ENCODE measurements at regions not wholly inside any gene's neighbourhood (a gene's known extent, or its start where the extent isn't known, plus 50 kb on each side); places are given as distances from the start of the nearest gene placed in this dataset.

DNA sequence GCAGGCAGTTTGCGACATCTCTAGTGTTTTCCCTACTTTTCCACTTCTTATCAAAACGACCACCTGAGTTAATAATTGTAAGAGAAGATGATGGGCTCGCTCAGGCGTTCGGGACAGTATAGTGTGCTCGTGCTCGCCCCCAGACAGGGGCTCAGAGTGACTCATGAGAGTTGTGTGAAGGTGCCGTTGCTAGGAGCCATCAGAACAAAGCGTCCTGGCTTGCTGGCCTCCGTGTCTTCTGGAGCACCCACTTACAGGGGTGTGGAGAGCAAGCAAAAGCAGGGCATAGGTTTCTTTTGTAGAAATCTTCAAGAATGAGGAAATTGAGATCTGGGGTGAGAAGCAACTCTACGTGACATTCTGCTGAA is 73.0 kb upstream of the ADGRG2 start:
- TF ChIP-seq, protein P1, sequence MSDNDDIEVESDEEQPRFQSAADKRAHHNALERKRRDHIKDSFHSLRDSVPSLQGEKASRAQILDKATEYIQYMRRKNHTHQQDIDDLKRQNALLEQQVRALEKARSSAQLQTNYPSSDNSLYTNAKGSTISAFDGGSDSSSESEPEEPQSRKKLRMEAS (IDR thresholded peaks at IDR 0.05), result no peak
- TF ChIP-seq, protein P2, sequence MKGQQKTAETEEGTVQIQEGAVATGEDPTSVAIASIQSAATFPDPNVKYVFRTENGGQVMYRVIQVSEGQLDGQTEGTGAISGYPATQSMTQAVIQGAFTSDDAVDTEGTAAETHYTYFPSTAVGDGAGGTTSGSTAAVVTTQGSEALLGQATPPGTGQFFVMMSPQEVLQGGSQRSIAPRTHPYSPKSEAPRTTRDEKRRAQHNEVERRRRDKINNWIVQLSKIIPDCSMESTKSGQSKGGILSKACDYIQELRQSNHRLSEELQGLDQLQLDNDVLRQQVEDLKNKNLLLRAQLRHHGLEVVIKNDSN (IDR thresholded peaks at IDR 0.05), result no peak
- no peak for TF ChIP-seq NFIC (IDR thresholded peaks at IDR 0.05)
- TF ChIP-seq, protein P3, sequence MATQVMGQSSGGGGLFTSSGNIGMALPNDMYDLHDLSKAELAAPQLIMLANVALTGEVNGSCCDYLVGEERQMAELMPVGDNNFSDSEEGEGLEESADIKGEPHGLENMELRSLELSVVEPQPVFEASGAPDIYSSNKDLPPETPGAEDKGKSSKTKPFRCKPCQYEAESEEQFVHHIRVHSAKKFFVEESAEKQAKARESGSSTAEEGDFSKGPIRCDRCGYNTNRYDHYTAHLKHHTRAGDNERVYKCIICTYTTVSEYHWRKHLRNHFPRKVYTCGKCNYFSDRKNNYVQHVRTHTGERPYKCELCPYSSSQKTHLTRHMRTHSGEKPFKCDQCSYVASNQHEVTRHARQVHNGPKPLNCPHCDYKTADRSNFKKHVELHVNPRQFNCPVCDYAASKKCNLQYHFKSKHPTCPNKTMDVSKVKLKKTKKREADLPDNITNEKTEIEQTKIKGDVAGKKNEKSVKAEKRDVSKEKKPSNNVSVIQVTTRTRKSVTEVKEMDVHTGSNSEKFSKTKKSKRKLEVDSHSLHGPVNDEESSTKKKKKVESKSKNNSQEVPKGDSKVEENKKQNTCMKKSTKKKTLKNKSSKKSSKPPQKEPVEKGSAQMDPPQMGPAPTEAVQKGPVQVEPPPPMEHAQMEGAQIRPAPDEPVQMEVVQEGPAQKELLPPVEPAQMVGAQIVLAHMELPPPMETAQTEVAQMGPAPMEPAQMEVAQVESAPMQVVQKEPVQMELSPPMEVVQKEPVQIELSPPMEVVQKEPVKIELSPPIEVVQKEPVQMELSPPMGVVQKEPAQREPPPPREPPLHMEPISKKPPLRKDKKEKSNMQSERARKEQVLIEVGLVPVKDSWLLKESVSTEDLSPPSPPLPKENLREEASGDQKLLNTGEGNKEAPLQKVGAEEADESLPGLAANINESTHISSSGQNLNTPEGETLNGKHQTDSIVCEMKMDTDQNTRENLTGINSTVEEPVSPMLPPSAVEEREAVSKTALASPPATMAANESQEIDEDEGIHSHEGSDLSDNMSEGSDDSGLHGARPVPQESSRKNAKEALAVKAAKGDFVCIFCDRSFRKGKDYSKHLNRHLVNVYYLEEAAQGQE (IDR thresholded peaks at IDR 0.05; ENCODE audit: low read depth), result no peak
- TF ChIP-seq YY1 (IDR thresholded peaks at IDR 0.05; ENCODE audit: low read depth), result no peak
- no peak for TF ChIP-seq EGR1 (IDR thresholded peaks at IDR 0.05)
- TF ChIP-seq RAD21 (IDR thresholded peaks at IDR 0.05; ENCODE audit: low read depth), result no peak
- TF ChIP-seq CREB1 (IDR thresholded peaks at IDR 0.05; ENCODE audit: low read depth), result no peak
- TF ChIP-seq FOXM1 (IDR thresholded peaks at IDR 0.05; ENCODE audit: borderline replicate concordance, low read depth), result no peak
- no peak for TF ChIP-seq TAF1 (IDR thresholded peaks at IDR 0.05; ENCODE audit: low read depth)
- no peak for TF ChIP-seq TCF12 (IDR thresholded peaks at IDR 0.05; ENCODE audit: low read depth)

DNA sequence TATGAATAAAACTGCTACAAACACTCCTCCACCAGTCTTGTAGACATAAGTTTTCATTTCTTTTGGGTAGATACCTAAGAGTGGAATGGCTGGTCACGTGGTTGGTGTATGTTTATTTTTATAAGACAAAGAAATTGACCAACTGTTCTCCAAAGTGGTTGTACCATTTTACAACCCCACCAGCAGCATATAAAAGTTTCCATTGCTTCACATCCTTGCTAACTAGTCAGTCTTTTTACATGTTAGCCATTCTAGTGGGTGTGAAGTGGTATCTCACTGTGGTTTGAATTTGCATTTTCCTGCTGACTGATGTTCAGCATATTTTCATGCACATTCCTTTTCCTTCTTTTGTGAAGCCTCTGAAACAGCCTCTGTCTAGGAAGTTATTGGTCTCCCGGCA is 76.2 kb upstream of the ADGRG2 start:
- TF ChIP-seq, protein P3 (IDR thresholded peaks at IDR 0.05; ENCODE audit: low read depth), result no peak
- TF ChIP-seq RAD21 (IDR thresholded peaks at IDR 0.05; ENCODE audit: low read depth) (no peak), CREB1 (IDR thresholded peaks at IDR 0.05; ENCODE audit: low read depth) (no peak), EGR1 (IDR thresholded peaks at IDR 0.05) (no peak), YY1 (IDR thresholded peaks at IDR 0.05; ENCODE audit: low read depth) (no peak), FOXM1 (IDR thresholded peaks at IDR 0.05; ENCODE audit: borderline replicate concordance, low read depth) (no peak), TCF12 (IDR thresholded peaks at IDR 0.05; ENCODE audit: low read depth) (no peak), TEAD4 (IDR thresholded peaks at IDR 0.05) (no peak)
- TF ChIP-seq, protein P1 (IDR thresholded peaks at IDR 0.05), result no peak

DNA sequence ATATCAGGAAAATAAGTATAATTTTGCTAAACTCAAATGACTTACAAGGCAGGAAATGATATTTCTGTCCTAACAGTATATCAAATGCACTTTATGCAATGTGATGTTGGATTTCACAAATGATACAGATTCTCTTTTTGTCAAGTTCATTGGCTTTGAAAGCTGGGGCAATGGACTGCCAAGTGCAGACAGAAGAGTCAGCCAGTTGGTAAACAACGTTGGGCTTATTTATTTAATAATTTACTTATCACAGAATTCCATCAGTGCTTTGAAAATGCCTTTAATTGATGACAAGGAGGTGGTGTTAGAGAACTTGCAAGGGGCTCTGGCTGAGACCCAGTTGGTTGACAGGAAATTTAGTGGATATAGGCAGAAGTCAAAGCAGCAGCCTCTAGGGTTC is 79.9 kb upstream of the ADGRG2 start:
- TF ChIP-seq YY1 (IDR thresholded peaks at IDR 0.05; ENCODE audit: low read depth) (no peak), RAD21 (IDR thresholded peaks at IDR 0.05; ENCODE audit: low read depth) (no peak), TEAD4 (IDR thresholded peaks at IDR 0.05) (no peak), TCF12 (IDR thresholded peaks at IDR 0.05; ENCODE audit: low read depth) (no peak), CEBPB (IDR thresholded peaks at IDR 0.05) (no peak), EP300 (IDR thresholded peaks at IDR 0.05; ENCODE audit: borderline replicate concordance) (no peak), ZBTB7A (IDR thresholded peaks at IDR 0.05; ENCODE audit: low read depth) (no peak), FOXM1 (IDR thresholded peaks at IDR 0.05; ENCODE audit: borderline replicate concordance, low read depth) (no peak), TAF1 (IDR thresholded peaks at IDR 0.05; ENCODE audit: low read depth) (no peak), EGR1 (IDR thresholded peaks at IDR 0.05) (no peak), NFIC (IDR thresholded peaks at IDR 0.05) (no peak), CREB1 (IDR thresholded peaks at IDR 0.05; ENCODE audit: low read depth) (no peak)
- TF ChIP-seq, protein P3 (IDR thresholded peaks at IDR 0.05; ENCODE audit: low read depth), result no peak
- TF ChIP-seq, protein P1 (IDR thresholded peaks at IDR 0.05), result no peak
- TF ChIP-seq, protein P2 (IDR thresholded peaks at IDR 0.05), result no peak

DNA sequence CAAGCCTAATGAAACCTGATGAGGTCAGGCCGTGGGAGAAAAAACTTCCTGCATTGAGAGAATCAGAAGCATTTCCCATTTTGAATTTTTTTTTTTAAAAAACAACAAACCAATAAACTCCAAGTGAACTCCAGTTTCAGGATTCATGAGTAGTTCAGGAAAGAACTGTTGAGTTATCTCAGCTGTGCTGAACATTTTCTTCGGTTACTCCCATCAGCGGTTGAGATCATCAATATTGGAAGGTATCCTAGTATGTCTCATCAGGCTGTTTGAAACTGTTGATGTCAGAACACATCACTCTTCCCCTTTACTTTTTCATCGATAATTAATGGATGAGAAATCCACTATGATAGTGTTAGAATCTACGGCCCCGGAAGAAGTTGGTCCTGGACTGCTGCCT is 82.4 kb upstream of the ADGRG2 start:
- no peak for TF ChIP-seq CREB1 (IDR thresholded peaks at IDR 0.05; ENCODE audit: low read depth)
- no peak for TF ChIP-seq TEAD4 (IDR thresholded peaks at IDR 0.05)
- TF ChIP-seq CEBPB (IDR thresholded peaks at IDR 0.05), result no peak
- TF ChIP-seq TAF1 (IDR thresholded peaks at IDR 0.05; ENCODE audit: low read depth), result no peak
- no peak for TF ChIP-seq FOXM1 (IDR thresholded peaks at IDR 0.05; ENCODE audit: borderline replicate concordance, low read depth)
- no peak for TF ChIP-seq YY1 (IDR thresholded peaks at IDR 0.05; ENCODE audit: low read depth)
- TF ChIP-seq, protein P3 (IDR thresholded peaks at IDR 0.05; ENCODE audit: low read depth), result no peak
- TF ChIP-seq ZBTB7A (IDR thresholded peaks at IDR 0.05; ENCODE audit: low read depth), result no peak
